ENCODE measurements at regions not wholly inside any gene's neighbourhood (a gene's known extent, or its start where the extent isn't known, plus 50 kb on each side); places are given as distances from the start of the nearest gene placed in this dataset.

- no peak for TF ChIP-seq NR2C2 (CRISPR knock-in tag; IDR thresholded peaks at IDR 0.05; ENCODE audit: borderline replicate concordance)
- no peak for TF ChIP-seq SOX5 (CRISPR knock-in tag; IDR thresholded peaks at IDR 0.05; ENCODE audit: borderline replicate concordance)
- TF ChIP-seq RELA (CRISPR knock-in tag; IDR thresholded peaks at IDR 0.05), result 0 out of 2 replicates have a peak, but pooled peaks have one; percentile 27
- peak; percentile 65 for TF ChIP-seq STAG1 (CRISPR knock-in tag; IDR thresholded peaks at IDR 0.05)
- no peak; the same call in 1 of the 2 replicates for TF ChIP-seq KDM5B (CRISPR knock-in tag; IDR thresholded peaks at IDR 0.05; ENCODE audit: borderline replicate concordance)
- no peak for TF ChIP-seq SETDB1 (CRISPR knock-in tag; IDR thresholded peaks at IDR 0.05; ENCODE audit: borderline replicate concordance)
- no peak for TF ChIP-seq ZNF607 (CRISPR knock-in tag; IDR thresholded peaks at IDR 0.05; ENCODE audit: borderline replicate concordance)
- no peak for TF ChIP-seq SKI (IDR thresholded peaks at IDR 0.05; ENCODE audit: partially characterized antibody)
- no peak for TF ChIP-seq SRSF4 (IDR thresholded peaks at IDR 0.05; ENCODE audit: low read depth, low read length, poor library complexity, severe bottlenecking)
- TF ChIP-seq ZNF580 (CRISPR knock-in tag; IDR thresholded peaks at IDR 0.05; ENCODE audit: borderline replicate concordance, low read depth), result no peak
- no peak for TF ChIP-seq HMGA1 (CRISPR knock-in tag; conservative IDR thresholded peaks at IDR 0.05)
- no peak for TF ChIP-seq GABPA (IDR thresholded peaks at IDR 0.05; ENCODE audit: low read depth, low read length)
- TF ChIP-seq GABPA (CRISPR knock-in tag; IDR thresholded peaks at IDR 0.05; ENCODE audit: low read depth), result no peak
- TF ChIP-seq REL (CRISPR knock-in tag; conservative IDR thresholded peaks at IDR 0.05), result no peak
- TF ChIP-seq DZIP1 (CRISPR knock-in tag; IDR thresholded peaks at IDR 0.05), result no peak
- TF ChIP-seq GABPB1 (CRISPR knock-in tag; IDR thresholded peaks at IDR 0.05), result peak; percentile 40; the same call in 1 of the 2 replicates
- no peak for TF ChIP-seq SRSF9 (IDR thresholded peaks at IDR 0.05; ENCODE audit: borderline replicate concordance, insufficient read depth, low read depth, low read length, poor library complexity, severe bottlenecking)
- no peak for TF ChIP-seq NR2F2 (IDR thresholded peaks at IDR 0.05; ENCODE audit: borderline replicate concordance, low read depth)
- TF ChIP-seq ZNF883 (CRISPR knock-in tag; IDR thresholded peaks at IDR 0.05; ENCODE audit: not compliant biosample characterization), result no peak
- peak; percentile 88 for TF ChIP-seq CTCF (CRISPR knock-in tag; IDR thresholded peaks at IDR 0.05)
- peak; percentile 45 for TF ChIP-seq ZNF687 (CRISPR knock-in tag; IDR thresholded peaks at IDR 0.05)
- no peak for TF ChIP-seq TRIM24 (CRISPR knock-in tag; IDR thresholded peaks at IDR 0.05)
Measured at GRCh38 chr12:13278249-13278787, 81.8 kb downstream of the EMP1 start (continued).

Data from HepG2 (cell line).